DND-41 (cell line): ENCODE measurements at regions not wholly inside any gene's neighbourhood (a gene's known extent, or its start where the extent isn't known, plus 50 kb on each side); places are given as distances from the start of the nearest gene placed in this dataset.

Experiments used
- EZH2 ChIP-seq: IDR thresholded peaks from 3 replicates; pipeline ENCODE4 v1.6.1; 2012; ENCODE audit warnings: borderline replicate concordance, low read depth, mild to moderate bottlenecking, moderate library complexity, low read length, inconsistent platforms; ENCODE audit not compliant: severe bottlenecking
- TF ChIP-seq, protein P1 (sequence below): IDR thresholded peaks from 2 replicates; pipeline ENCODE4 v1.5.1; 2012; ENCODE audit warnings: borderline replicate concordance, low read length, moderate library complexity, mild to moderate bottlenecking; ENCODE audit not compliant: poor library complexity, severe bottlenecking; ENCODE audit errors: extremely low read depth

GRCh38 chrX:27399146-27399456, 64.0 kb downstream of the PPP4R3C start:
- TF ChIP-seq EZH2: no peak
- TF ChIP-seq, protein P1, sequence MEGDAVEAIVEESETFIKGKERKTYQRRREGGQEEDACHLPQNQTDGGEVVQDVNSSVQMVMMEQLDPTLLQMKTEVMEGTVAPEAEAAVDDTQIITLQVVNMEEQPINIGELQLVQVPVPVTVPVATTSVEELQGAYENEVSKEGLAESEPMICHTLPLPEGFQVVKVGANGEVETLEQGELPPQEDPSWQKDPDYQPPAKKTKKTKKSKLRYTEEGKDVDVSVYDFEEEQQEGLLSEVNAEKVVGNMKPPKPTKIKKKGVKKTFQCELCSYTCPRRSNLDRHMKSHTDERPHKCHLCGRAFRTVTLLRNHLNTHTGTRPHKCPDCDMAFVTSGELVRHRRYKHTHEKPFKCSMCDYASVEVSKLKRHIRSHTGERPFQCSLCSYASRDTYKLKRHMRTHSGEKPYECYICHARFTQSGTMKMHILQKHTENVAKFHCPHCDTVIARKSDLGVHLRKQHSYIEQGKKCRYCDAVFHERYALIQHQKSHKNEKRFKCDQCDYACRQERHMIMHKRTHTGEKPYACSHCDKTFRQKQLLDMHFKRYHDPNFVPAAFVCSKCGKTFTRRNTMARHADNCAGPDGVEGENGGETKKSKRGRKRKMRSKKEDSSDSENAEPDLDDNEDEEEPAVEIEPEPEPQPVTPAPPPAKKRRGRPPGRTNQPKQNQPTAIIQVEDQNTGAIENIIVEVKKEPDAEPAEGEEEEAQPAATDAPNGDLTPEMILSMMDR: no peak
